GM23338 (cell line): ENCODE measurements at regions not wholly inside any gene's neighbourhood (a gene's known extent, or its start where the extent isn't known, plus 50 kb on each side); places are given as distances from the start of the nearest gene placed in this dataset.

ENCODE experiments used
- CREB1 ChIP-seq: fragments of 250-450 bp; sonication (Bioruptor Pico); IDR thresholded peaks from 2 replicates; pipeline ENCODE4 v1.5.0; 2020; ENCODE audit warnings: low read depth, mild to moderate bottlenecking, moderate library complexity
- EZH2 ChIP-seq: fragments of 200-600 bp; sonication (generic); IDR thresholded peaks from one replicate; pipeline ENCODE4 v1.8.0; 2017; ENCODE audit warnings: antibody characterized with exemption, mild to moderate bottlenecking, low read depth; ENCODE audit not compliant: unreplicated experiment
- POLR2AphosphoS5 ChIP-seq: IDR thresholded peaks from 2 replicates; pipeline ENCODE4 v1.6.1; 2016; ENCODE audit warnings: antibody characterized with exemption, low read depth
- STAT1 ChIP-seq: IDR thresholded peaks from one replicate; pipeline ENCODE4 v1.6.1; 2016; ENCODE audit warnings: antibody characterized with exemption; ENCODE audit not compliant: unreplicated experiment
- TF ChIP-seq, protein P1 (sequence below), 2 experiments: fragments of 200-600 bp in 1 of 2; sonication (generic) in 1 of 2; conservative IDR thresholded peaks; 2 replicates each; pipeline versions ENCODE4 v1.5.1 to v1.6.1; 2016 to 2017; ENCODE audit warnings: antibody characterized with exemption in 2 of 2, low read depth in 2 of 2, mild to moderate bottlenecking in 2 of 2, moderate library complexity in 1 of 2

DNA sequence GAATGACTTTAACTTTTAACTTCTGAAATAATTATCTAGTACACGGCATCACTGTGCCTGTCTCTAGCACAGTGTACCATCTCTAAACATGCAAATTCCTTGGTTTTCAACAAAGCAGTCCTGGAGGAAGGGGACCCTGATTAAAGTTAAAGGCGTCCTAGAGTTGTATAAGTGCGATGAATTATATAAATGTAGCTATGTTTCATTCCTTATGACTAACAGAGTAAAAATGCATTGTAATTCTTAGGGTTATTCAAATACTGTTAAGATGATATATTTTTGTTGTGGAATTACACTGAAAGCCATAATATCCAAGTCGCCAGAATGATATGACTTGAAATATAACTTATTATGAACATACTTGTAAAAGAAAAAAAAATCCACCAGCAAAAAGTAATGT, 544.9 kb upstream of the LINC00305 start:
- TF ChIP-seq, protein P1, sequence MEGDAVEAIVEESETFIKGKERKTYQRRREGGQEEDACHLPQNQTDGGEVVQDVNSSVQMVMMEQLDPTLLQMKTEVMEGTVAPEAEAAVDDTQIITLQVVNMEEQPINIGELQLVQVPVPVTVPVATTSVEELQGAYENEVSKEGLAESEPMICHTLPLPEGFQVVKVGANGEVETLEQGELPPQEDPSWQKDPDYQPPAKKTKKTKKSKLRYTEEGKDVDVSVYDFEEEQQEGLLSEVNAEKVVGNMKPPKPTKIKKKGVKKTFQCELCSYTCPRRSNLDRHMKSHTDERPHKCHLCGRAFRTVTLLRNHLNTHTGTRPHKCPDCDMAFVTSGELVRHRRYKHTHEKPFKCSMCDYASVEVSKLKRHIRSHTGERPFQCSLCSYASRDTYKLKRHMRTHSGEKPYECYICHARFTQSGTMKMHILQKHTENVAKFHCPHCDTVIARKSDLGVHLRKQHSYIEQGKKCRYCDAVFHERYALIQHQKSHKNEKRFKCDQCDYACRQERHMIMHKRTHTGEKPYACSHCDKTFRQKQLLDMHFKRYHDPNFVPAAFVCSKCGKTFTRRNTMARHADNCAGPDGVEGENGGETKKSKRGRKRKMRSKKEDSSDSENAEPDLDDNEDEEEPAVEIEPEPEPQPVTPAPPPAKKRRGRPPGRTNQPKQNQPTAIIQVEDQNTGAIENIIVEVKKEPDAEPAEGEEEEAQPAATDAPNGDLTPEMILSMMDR (conservative IDR thresholded peaks at IDR 0.05; ENCODE audit: low read depth in 2 of 2), result no peak
- TF ChIP-seq EZH2 (no peak), STAT1 (no peak), POLR2AphosphoS5 (no peak), CREB1 (CRISPR knock-in tag) (no peak)
